Liver (tissue), 8 donors: ENCODE measurements at regions not wholly inside any gene's neighbourhood (a gene's known extent, or its start where the extent isn't known, plus 50 kb on each side); places are given as distances from the start of the nearest gene placed in this dataset.

Experiments
- DNase-seq: peaks from one replicate; pipeline ENCODE4 v3.0.0-alpha.2; 2017; ENCODE audit warnings: low spot score
- H3K27ac ChIP-seq, 2 donors: one replicate each; pipeline ENCODE4 v1.7.0; 2013; ENCODE audit warnings: inconsistent platforms in 2 of 2, low read length in 2 of 2, control low read depth in 1 of 2, low read depth in 1 of 2, mild to moderate bottlenecking in 1 of 2
- H3K27me3 ChIP-seq, 4 donors: one replicate each; pipeline versions ENCODE4 v1.6.1 to v1.7.0; 2013; ENCODE audit warnings: low read length in 3 of 4, inconsistent platforms in 1 of 4, mild to moderate bottlenecking in 1 of 4, moderate library complexity in 1 of 4; ENCODE audit not compliant: control insufficient read depth in 4 of 4, insufficient read depth in 4 of 4
- H3K36me3 ChIP-seq, 4 donors: one replicate each; pipeline versions ENCODE4 v1.6.1 to v1.7.0; 2013; ENCODE audit warnings: low read length in 3 of 4, mild to moderate bottlenecking in 3 of 4, low read depth in 1 of 4, moderate library complexity in 1 of 4; ENCODE audit not compliant: control insufficient read depth in 4 of 4, insufficient read depth in 3 of 4
- H3K4me1 ChIP-seq, 4 donors: one replicate each; pipeline versions ENCODE4 v1.6.1 to v1.7.0; 2013; ENCODE audit warnings: low read length in 3 of 4, mild to moderate bottlenecking in 3 of 4, moderate library complexity in 1 of 4; ENCODE audit not compliant: control insufficient read depth in 4 of 4, insufficient read depth in 4 of 4
- H3K4me3 ChIP-seq, 3 donors: one replicate each; pipeline versions ENCODE4 v1.6.1 to v1.7.0; 2013; ENCODE audit warnings: low read length in 3 of 3, control low read depth in 1 of 3, low read depth in 1 of 3, mild to moderate bottlenecking in 1 of 3
- H3K9ac ChIP-seq, 2 donors: one replicate each; pipeline ENCODE4 v1.7.0; 2013; ENCODE audit warnings: low read length in 2 of 2, mild to moderate bottlenecking in 2 of 2, moderate library complexity in 2 of 2, control low read depth in 1 of 2, low read depth in 1 of 2
- H3K9me3 ChIP-seq, 4 donors: one replicate each; pipeline versions ENCODE4 v1.6.1 to v1.7.0; 2013; ENCODE audit warnings: low read length in 3 of 4; ENCODE audit not compliant: control insufficient read depth in 4 of 4
- ATF3 ChIP-seq: IDR thresholded peaks from 2 replicates; pipeline ENCODE4 v1.6.1; 2016; ENCODE audit warnings: antibody characterized with exemption
- CTCF ChIP-seq: fragments of 150-350 bp; IDR thresholded peaks from 2 replicates; pipeline ENCODE4 v1.5.1; 2017; ENCODE audit warnings: improper control_type of control experiment, low read depth, low read length; ENCODE audit not compliant: missing input control
- EGR1 ChIP-seq, 2 donors: IDR thresholded peaks; 2 replicates each; pipeline ENCODE4 v1.6.1; 2016 to 2018; ENCODE audit warnings: antibody characterized with exemption in 2 of 2, low read depth in 2 of 2
- FOXA1 ChIP-seq: IDR thresholded peaks from 2 replicates; pipeline ENCODE4 v1.6.1; 2016; ENCODE audit warnings: antibody characterized with exemption
- FOXA2 ChIP-seq: IDR thresholded peaks from 2 replicates; pipeline ENCODE4 v1.6.1; 2016; ENCODE audit warnings: antibody characterized with exemption
- GABPA ChIP-seq, 2 donors: IDR thresholded peaks in 1 of 2; conservative IDR thresholded peaks in 1 of 2; 2 replicates each; pipeline ENCODE4 v1.6.1; 2016; ENCODE audit warnings: antibody characterized with exemption in 2 of 2, mild to moderate bottlenecking in 1 of 2, moderate library complexity in 1 of 2
- HNF4A ChIP-seq, 2 donors: conservative IDR thresholded peaks; 2 replicates each; pipeline ENCODE4 v1.6.1; 2016; ENCODE audit warnings: antibody characterized with exemption in 2 of 2, mild to moderate bottlenecking in 2 of 2
- RAD21 ChIP-seq, 2 donors: IDR thresholded peaks; 2 replicates each; pipeline ENCODE4 v1.6.1; 2016; ENCODE audit warnings: antibody characterized with exemption in 2 of 2, mild to moderate bottlenecking in 2 of 2
- REST ChIP-seq: IDR thresholded peaks from 2 replicates; pipeline ENCODE4 v1.6.1; 2016; ENCODE audit warnings: antibody characterized with exemption, mild to moderate bottlenecking
- SP1 ChIP-seq: IDR thresholded peaks from 2 replicates; pipeline ENCODE4 v1.6.1; 2018; ENCODE audit warnings: antibody characterized with exemption, mild to moderate bottlenecking
- TAF1 ChIP-seq: conservative IDR thresholded peaks from 2 replicates; pipeline ENCODE4 v1.6.1; 2016; ENCODE audit warnings: antibody characterized with exemption, mild to moderate bottlenecking
- ZBTB33 ChIP-seq: IDR thresholded peaks from 2 replicates; pipeline ENCODE4 v1.6.1; 2016; ENCODE audit warnings: antibody characterized with exemption
- WGBS: extraction: QIAGEN DNeasy Blood & Tissue Kit; methylation state at CpG from one replicate; pipeline ENCODE4 v1.1.7; 2013; 5-methylcytosine and 5-hydroxymethylcytosine counted together
- donor health status: healthy.
- donor health status: healthy.
- donor health status: healthy.
- donor health status: healthy.
- donor health status: healthy.

GRCh38 chr11:23540101-23540561 is 679.9 kb upstream of the CCDC179 start:
- DNase-seq: no peak
- TF ChIP-seq CTCF (peak; percentile 66), FOXA2 (no peak), REST (no peak), SP1 (no peak), RAD21 (IDR thresholded peaks at IDR 0.05) (peak; percentile 68 to 77), ATF3 (no peak), GABPA (IDR thresholded peaks at IDR 0.05 in 1 of 2, conservative IDR thresholded peaks at IDR 0.05 in 1 of 2) (no peak)
- Histone ChIP-seq H3K9ac (no peak overlapping the region), H3K36me3 (no peaks in the 10 kb centered on the region), H3K27me3 (peaks cover 0 to 3% (median 0%) of the 10 kb centered on the region in 4 donors), H3K4me1 (peaks cover 0 to 3% (median 1%) of the 10 kb centered on the region in 4 donors), H3K4me3 (no peak overlapping the region), H3K27ac (no peak overlapping the region), H3K9me3 (peaks cover 0 to 7% (median 2%) of the 10 kb centered on the region in 4 donors)
- WGBS: 3% methylated on average over 8 of the region's 8 CpGs

GRCh38 chr11:23542189-23542588 is 681.9 kb upstream of the CCDC179 start:
- WGBS: 41% methylated on average over 1 of the region's 1 CpG

More at GRCh38 chr11:23542189-23542588, 681.9 kb upstream of the CCDC179 start:
- H3K4me3 ChIP-seq: no peak overlapping the region
- TF ChIP-seq ZBTB33 (no peak), HNF4A (conservative IDR thresholded peaks at IDR 0.05) (no peak), EGR1 (IDR thresholded peaks at IDR 0.05; ENCODE audit: low read depth in 2 of 2) (no peak), FOXA1 (no peak), ATF3 (no peak), GABPA (IDR thresholded peaks at IDR 0.05 in 1 of 2, conservative IDR thresholded peaks at IDR 0.05 in 1 of 2) (no peak), REST (no peak), TAF1 (no peak), SP1 (no peak)
- H3K36me3 ChIP-seq: no peaks in the 10 kb centered on the region
- peaks cover 0 to 3% (median 0%) of the 10 kb centered on the region in 4 donors for H3K27me3 ChIP-seq
- H3K27ac ChIP-seq: no peak overlapping the region
- H3K9me3 ChIP-seq: peaks cover 0 to 2% (median under 1%) of the 10 kb centered on the region in 4 donors
- H3K9ac ChIP-seq: no peak overlapping the region
- no peak for DNase-seq
- peaks cover 0 to 3% (median 1%) of the 10 kb centered on the region in 4 donors for H3K4me1 ChIP-seq
